ENCODE measurements at regions not wholly inside any gene's neighbourhood (a gene's known extent, or its start where the extent isn't known, plus 50 kb on each side); places are given as distances from the start of the nearest gene placed in this dataset.

DNA sequence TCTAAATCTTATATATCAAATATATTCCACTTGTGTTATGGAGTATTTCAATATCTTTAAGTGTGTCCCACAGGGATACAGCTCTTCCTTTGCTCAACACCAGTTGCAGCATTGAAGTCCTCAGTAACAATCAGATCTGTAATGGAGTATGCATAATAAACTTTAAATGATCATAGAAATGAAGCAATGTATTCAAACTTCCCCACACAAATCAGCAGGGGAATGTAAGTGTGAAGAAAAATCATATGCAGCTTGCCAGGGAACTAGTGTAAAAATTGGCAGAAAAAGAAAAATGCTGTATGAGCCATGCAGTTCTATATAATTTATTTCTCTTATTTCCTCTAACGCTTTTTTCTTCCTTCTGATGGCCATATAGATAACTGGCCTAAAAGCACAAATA is 444.3 kb upstream of the VSTM2A start (continued):
- no peak for TF ChIP-seq ASH2L (IDR thresholded peaks at IDR 0.05; ENCODE audit: borderline replicate concordance, low read depth)
- TF ChIP-seq, protein P1, sequence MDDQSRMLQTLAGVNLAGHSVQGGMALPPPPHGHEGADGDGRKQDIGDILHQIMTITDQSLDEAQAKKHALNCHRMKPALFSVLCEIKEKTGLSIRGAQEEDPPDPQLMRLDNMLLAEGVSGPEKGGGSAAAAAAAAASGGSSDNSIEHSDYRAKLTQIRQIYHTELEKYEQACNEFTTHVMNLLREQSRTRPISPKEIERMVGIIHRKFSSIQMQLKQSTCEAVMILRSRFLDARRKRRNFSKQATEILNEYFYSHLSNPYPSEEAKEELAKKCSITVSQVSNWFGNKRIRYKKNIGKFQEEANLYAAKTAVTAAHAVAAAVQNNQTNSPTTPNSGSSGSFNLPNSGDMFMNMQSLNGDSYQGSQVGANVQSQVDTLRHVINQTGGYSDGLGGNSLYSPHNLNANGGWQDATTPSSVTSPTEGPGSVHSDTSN (IDR thresholded peaks at IDR 0.05; ENCODE audit: insufficient replicate concordance, low read depth, low read length), result no peak

DNA sequence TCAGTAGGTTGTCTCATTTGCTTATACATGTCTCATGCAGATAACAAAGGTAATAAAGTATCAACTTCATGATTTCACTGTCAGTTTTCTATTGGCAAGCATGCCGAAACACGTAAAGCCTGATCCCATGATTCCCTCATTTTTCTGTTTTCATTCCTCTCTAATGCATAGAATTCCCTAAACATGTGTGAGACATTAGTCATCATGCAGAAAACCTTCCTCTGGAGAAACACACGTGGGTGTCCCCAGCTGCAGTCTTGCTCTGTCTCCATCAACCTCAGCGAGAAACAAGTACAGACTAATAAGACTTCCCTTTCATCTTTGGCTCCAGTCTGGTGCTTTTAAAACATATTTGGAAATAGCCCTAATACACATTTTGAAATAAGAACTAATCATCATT is 432.7 kb upstream of the VSTM2A start:
- H3K36me3 ChIP-seq (ENCODE audit: control insufficient read depth in 2 of 2, insufficient read depth in 2 of 2, low read length in 1 of 2), result no peaks in the 10 kb centered on the region
- BruUV-seq (replicated peaks), result no TSS peak
- SMC1A ChIA-PET (ENCODE audit: uncharacterized antibody, unreplicated experiment), result interaction anchor here (1.3 kb wide), 1 partner anchor 10 kb away, joined by 4 read pairs; no protein-coding TSS in a partner anchor
- H3K9ac ChIP-seq (ENCODE audit: control insufficient read depth, insufficient read depth, low read length), result no peak overlapping the region
- no peak overlapping the region for H3K4me3 ChIP-seq
- POLR2A ChIA-PET, result no interaction called here
- no peak overlapping the region for H2AFZ ChIP-seq (ENCODE audit: control insufficient read depth, low read depth, low read length)
- RAD21 ChIA-PET (ENCODE audit: unreplicated experiment), result no interaction called here
- TF ChIP-seq POLR2AphosphoS2 (IDR thresholded peaks at IDR 0.05; ENCODE audit: low read depth, low read length), result no peak
- TF ChIP-seq, protein P2, sequence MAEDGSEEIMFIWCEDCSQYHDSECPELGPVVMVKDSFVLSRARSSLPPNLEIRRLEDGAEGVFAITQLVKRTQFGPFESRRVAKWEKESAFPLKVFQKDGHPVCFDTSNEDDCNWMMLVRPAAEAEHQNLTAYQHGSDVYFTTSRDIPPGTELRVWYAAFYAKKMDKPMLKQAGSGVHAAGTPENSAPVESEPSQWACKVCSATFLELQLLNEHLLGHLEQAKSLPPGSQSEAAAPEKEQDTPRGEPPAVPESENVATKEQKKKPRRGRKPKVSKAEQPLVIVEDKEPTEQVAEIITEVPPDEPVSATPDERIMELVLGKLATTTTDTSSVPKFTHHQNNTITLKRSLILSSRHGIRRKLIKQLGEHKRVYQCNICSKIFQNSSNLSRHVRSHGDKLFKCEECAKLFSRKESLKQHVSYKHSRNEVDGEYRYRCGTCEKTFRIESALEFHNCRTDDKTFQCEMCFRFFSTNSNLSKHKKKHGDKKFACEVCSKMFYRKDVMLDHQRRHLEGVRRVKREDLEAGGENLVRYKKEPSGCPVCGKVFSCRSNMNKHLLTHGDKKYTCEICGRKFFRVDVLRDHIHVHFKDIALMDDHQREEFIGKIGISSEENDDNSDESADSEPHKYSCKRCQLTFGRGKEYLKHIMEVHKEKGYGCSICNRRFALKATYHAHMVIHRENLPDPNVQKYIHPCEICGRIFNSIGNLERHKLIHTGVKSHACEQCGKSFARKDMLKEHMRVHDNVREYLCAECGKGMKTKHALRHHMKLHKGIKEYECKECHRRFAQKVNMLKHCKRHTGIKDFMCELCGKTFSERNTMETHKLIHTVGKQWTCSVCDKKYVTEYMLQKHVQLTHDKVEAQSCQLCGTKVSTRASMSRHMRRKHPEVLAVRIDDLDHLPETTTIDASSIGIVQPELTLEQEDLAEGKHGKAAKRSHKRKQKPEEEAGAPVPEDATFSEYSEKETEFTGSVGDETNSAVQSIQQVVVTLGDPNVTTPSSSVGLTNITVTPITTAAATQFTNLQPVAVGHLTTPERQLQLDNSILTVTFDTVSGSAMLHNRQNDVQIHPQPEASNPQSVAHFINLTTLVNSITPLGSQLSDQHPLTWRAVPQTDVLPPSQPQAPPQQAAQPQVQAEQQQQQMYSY (CRISPR knock-in tag; IDR thresholded peaks at IDR 0.05), result no peak
- TF ChIP-seq, protein P3, sequence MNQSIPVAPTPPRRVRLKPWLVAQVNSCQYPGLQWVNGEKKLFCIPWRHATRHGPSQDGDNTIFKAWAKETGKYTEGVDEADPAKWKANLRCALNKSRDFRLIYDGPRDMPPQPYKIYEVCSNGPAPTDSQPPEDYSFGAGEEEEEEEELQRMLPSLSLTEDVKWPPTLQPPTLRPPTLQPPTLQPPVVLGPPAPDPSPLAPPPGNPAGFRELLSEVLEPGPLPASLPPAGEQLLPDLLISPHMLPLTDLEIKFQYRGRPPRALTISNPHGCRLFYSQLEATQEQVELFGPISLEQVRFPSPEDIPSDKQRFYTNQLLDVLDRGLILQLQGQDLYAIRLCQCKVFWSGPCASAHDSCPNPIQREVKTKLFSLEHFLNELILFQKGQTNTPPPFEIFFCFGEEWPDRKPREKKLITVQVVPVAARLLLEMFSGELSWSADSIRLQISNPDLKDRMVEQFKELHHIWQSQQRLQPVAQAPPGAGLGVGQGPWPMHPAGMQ (IDR thresholded peaks at IDR 0.05; ENCODE audit: borderline replicate concordance), result no peak
- TF ChIP-seq RUNX3 (IDR thresholded peaks at IDR 0.05; ENCODE audit: low read length), result no peak
- TF ChIP-seq, protein P4, sequence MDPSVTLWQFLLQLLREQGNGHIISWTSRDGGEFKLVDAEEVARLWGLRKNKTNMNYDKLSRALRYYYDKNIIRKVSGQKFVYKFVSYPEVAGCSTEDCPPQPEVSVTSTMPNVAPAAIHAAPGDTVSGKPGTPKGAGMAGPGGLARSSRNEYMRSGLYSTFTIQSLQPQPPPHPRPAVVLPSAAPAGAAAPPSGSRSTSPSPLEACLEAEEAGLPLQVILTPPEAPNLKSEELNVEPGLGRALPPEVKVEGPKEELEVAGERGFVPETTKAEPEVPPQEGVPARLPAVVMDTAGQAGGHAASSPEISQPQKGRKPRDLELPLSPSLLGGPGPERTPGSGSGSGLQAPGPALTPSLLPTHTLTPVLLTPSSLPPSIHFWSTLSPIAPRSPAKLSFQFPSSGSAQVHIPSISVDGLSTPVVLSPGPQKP (IDR thresholded peaks at IDR 0.05; ENCODE audit: low read depth, low read length), result no peak
- in situ Hi-C loops (cut with MboI) (no loop called here), intact Hi-C loops (cut with micrococcal nuclease; ENCODE audit: unreplicated experiment) (no loop called here)
- no peaks in the 10 kb centered on the region for H4K20me1 ChIP-seq (ENCODE audit: control insufficient read depth, insufficient read depth)
- H3K27me3 ChIP-seq (replicated peaks in 1 of 2; ENCODE audit: control insufficient read depth in 2 of 2, insufficient read depth in 2 of 2, low read length in 1 of 2), result no peaks in the 10 kb centered on the region
- no peaks in the 10 kb centered on the region for H3K79me2 ChIP-seq (ENCODE audit: control insufficient read depth, insufficient read depth, low read length)
- ATAC-seq (no peak), FAIRE-seq (no peak), DNase-seq (ENCODE audit: low read depth, low spot score) (no peak)
- H3K9me3 ChIP-seq (replicated peaks; ENCODE audit: control insufficient read depth, insufficient read depth, low read length), result no peaks in the 10 kb centered on the region
- CTCF ChIA-PET, result no interaction called here
- no peak overlapping the region for H3K27ac ChIP-seq (ENCODE audit: control insufficient read depth, insufficient read depth)
- no peak overlapping the region for H3K4me2 ChIP-seq (ENCODE audit: control insufficient read depth, insufficient read depth)
- no peaks in the 10 kb centered on the region for H3K4me1 ChIP-seq (ENCODE audit: control insufficient read depth, insufficient read depth, low read length)
- 0% methylated on average over 4 of the region's 4 CpGs for WGBS (ENCODE audit: insufficient coverage, insufficient replicate concordance, low lambda C conversion rate, missing lambda C conversion rate)

Data from GM12878 (cell line).